ENCODE measurements at regions not wholly inside any gene's neighbourhood (a gene's known extent, or its start where the extent isn't known, plus 50 kb on each side); places are given as distances from the start of the nearest gene placed in this dataset.

DNA sequence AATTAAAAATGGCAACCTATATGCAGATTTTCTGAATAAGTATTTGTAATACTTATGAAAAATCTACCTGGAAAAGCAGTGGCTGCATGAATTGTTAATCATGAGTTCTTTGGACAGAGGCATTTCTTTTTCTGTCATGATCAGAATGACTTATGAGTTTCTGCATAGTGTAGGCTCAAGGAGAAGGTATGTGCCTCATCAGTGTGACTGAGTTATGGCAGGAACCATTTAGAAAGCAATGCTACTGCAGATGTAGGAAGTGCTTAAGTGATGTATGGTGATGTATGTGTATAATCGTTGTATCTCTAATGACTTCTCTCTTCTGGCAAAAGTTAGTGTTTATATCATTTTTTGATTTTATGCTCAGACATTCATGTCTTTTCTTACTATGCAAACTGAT is 816.4 kb upstream of the FBXO33 start:
- no peak for TF ChIP-seq CTCF (conservative IDR thresholded peaks at IDR 0.05; ENCODE audit: low read depth)
- ChIA-PET CTCF (no interaction called here), POLR2A (ENCODE audit: low non-redundant PET) (no interaction called here)
- no peak for DNase-seq (ENCODE audit: low spot score)
- H3K27ac ChIP-seq = no peak overlapping the region

GRCh38 chr14:40240245-40240859 is 808.1 kb upstream of the FBXO33 start:
- POLR2A ChIA-PET (ENCODE audit: low non-redundant PET) = no interaction called here
- CTCF ChIA-PET = interaction anchor here (0.6 kb wide), 1 partner anchor 1480 kb away, joined by 3 read pairs; no protein-coding TSS in a partner anchor
- no peak for TF ChIP-seq CTCF (conservative IDR thresholded peaks at IDR 0.05; ENCODE audit: low read depth)
- no peak for DNase-seq (ENCODE audit: low spot score)
- H3K27ac ChIP-seq = no peak overlapping the region

GRCh38 chr14:40232302-40232701 is 800.1 kb upstream of the FBXO33 start:
- no peak overlapping the region for H3K27ac ChIP-seq
- ChIA-PET CTCF (no interaction called here), POLR2A (ENCODE audit: low non-redundant PET) (no interaction called here)
- TF ChIP-seq CTCF (conservative IDR thresholded peaks at IDR 0.05; ENCODE audit: low read depth) = no peak
- DNase-seq (ENCODE audit: low spot score) = no peak

- POLR2A ChIA-PET (ENCODE audit: low non-redundant PET) = no interaction called here
- no peak for DNase-seq (ENCODE audit: low spot score)
- CTCF ChIA-PET = no interaction called here
- no peak overlapping the region for H3K27ac ChIP-seq
- TF ChIP-seq CTCF (conservative IDR thresholded peaks at IDR 0.05; ENCODE audit: low read depth) = no peak
Observed at GRCh38 chr14:40229676-40230075, 797.4 kb upstream of the FBXO33 start.

DNA sequence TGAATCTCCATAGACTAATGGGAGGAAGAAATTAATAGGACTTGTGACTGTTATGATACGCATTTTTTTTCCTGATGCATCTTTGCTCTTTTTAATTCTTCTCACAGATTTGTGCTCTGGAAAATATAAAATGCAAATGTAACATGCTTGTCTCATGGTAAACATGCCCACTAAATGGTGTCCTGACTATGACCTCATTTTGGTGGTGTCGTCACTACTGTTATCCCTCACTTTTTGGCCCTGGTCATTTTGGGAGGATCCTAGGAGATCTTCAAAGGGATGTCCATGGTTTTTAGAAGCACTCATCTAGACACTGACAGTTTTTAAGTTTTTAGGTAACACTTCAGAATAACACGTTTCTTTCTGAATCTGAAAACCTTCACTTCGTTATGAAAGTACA is 790.8 kb upstream of the FBXO33 start:
- no peak for DNase-seq (ENCODE audit: low spot score)
- ChIA-PET CTCF (interaction anchor here (0.7 kb wide), 1 partner anchor 256 kb away, joined by 3 read pairs; no protein-coding TSS in a partner anchor), POLR2A (ENCODE audit: low non-redundant PET) (no interaction called here)
- TF ChIP-seq CTCF (conservative IDR thresholded peaks at IDR 0.05; ENCODE audit: low read depth) = no peak
- H3K27ac ChIP-seq = no peak overlapping the region

- no peak for DNase-seq (ENCODE audit: low spot score)
- CTCF ChIA-PET = no interaction called here
- no peak overlapping the region for H3K27ac ChIP-seq
Observed at GRCh38 chr14:40221428-40221827, 789.2 kb upstream of the FBXO33 start.

More at GRCh38 chr14:40221428-40221827, 789.2 kb upstream of the FBXO33 start:
- no peak for TF ChIP-seq CTCF (conservative IDR thresholded peaks at IDR 0.05; ENCODE audit: low read depth)
- POLR2A ChIA-PET (ENCODE audit: low non-redundant PET) = no interaction called here

Measured in RWPE1 (cell line).